ENCODE measurements at regions not wholly inside any gene's neighbourhood (a gene's known extent, or its start where the extent isn't known, plus 50 kb on each side); places are given as distances from the start of the nearest gene placed in this dataset.

DNA sequence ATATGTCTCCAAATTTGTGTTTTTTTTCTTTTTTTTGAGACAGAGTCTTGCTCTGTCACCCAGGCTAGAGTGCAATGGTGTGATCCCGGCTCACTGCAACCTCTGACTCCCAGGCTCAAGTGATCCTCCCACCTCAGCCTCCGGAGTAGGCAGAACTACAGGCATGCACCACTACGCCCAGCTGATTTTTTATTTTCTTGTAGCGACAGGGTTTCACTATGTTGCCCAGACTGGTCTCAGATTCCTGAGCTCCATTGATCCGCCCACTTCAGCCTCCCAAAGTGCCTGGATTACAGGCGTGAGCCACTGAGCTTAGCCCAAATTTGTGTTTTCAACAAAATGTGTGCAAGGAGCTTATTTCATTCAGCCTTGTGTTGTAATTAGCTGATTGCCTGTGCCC, 59.0 kb upstream of the IFFO2 start (continued):
- TF ChIP-seq YY1 (IDR thresholded peaks at IDR 0.05; ENCODE audit: extremely low read depth, insufficient replicate concordance, low read depth, low read length): no peak
- TF ChIP-seq FOSL1 (IDR thresholded peaks at IDR 0.05; ENCODE audit: low read depth): no peak
- no peak for TF ChIP-seq EZH2 (IDR thresholded peaks at IDR 0.05)
- TF ChIP-seq EZH2phosphoT487 (IDR thresholded peaks at IDR 0.05; ENCODE audit: borderline replicate concordance): no peak

- no TSS peak for BruUV-seq (replicated peaks)
- H3K9ac ChIP-seq (ENCODE audit: low read length): no peak overlapping the region
- no peaks in the 10 kb centered on the region for H4K20me1 ChIP-seq (ENCODE audit: insufficient read depth)
- H3K4me1 ChIP-seq (ENCODE audit: control insufficient read depth in 1 of 2, insufficient read depth in 2 of 2, low read length in 2 of 2): peaks cover 24 to 51% of the 10 kb centered on the region in 2 experiments
- H3K4me2 ChIP-seq (ENCODE audit: low read length): no peak overlapping the region
- H2AFZ ChIP-seq (ENCODE audit: low read depth, low read length, poor library complexity, severe bottlenecking): no peak overlapping the region
- TF ChIP-seq EGR1 (IDR thresholded peaks at IDR 0.05; ENCODE audit: low read depth): no peak
- TF ChIP-seq, protein P1, sequence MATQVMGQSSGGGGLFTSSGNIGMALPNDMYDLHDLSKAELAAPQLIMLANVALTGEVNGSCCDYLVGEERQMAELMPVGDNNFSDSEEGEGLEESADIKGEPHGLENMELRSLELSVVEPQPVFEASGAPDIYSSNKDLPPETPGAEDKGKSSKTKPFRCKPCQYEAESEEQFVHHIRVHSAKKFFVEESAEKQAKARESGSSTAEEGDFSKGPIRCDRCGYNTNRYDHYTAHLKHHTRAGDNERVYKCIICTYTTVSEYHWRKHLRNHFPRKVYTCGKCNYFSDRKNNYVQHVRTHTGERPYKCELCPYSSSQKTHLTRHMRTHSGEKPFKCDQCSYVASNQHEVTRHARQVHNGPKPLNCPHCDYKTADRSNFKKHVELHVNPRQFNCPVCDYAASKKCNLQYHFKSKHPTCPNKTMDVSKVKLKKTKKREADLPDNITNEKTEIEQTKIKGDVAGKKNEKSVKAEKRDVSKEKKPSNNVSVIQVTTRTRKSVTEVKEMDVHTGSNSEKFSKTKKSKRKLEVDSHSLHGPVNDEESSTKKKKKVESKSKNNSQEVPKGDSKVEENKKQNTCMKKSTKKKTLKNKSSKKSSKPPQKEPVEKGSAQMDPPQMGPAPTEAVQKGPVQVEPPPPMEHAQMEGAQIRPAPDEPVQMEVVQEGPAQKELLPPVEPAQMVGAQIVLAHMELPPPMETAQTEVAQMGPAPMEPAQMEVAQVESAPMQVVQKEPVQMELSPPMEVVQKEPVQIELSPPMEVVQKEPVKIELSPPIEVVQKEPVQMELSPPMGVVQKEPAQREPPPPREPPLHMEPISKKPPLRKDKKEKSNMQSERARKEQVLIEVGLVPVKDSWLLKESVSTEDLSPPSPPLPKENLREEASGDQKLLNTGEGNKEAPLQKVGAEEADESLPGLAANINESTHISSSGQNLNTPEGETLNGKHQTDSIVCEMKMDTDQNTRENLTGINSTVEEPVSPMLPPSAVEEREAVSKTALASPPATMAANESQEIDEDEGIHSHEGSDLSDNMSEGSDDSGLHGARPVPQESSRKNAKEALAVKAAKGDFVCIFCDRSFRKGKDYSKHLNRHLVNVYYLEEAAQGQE (IDR thresholded peaks at IDR 0.05; ENCODE audit: low read depth): no peak
- no peak for TF ChIP-seq SRF (IDR thresholded peaks at IDR 0.05; ENCODE audit: low read depth)
- TF ChIP-seq FOSL1 (IDR thresholded peaks at IDR 0.05; ENCODE audit: low read depth): no peak
- TF ChIP-seq, protein P2, sequence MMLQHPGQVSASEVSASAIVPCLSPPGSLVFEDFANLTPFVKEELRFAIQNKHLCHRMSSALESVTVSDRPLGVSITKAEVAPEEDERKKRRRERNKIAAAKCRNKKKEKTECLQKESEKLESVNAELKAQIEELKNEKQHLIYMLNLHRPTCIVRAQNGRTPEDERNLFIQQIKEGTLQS (IDR thresholded peaks at IDR 0.05): no peak
- no peak for TF ChIP-seq EZH2phosphoT487 (IDR thresholded peaks at IDR 0.05; ENCODE audit: borderline replicate concordance)
- no peak for TF ChIP-seq ELF1 (IDR thresholded peaks at IDR 0.05; ENCODE audit: borderline replicate concordance, low read depth)
- no peak for TF ChIP-seq TCF7L2 (IDR thresholded peaks at IDR 0.05; ENCODE audit: borderline replicate concordance, extremely low read depth, insufficient read depth, insufficient read length)
- TF ChIP-seq ZNF274 (IDR thresholded peaks at IDR 0.05; ENCODE audit: low read depth, low read length): no peak
- no peak for TF ChIP-seq ZFX (IDR thresholded peaks at IDR 0.05)
- no peak for TF ChIP-seq POLR2AphosphoS5 (IDR thresholded peaks at IDR 0.05; ENCODE audit: low read depth, low read length)
- TF ChIP-seq CBX3 (IDR thresholded peaks at IDR 0.05; ENCODE audit: low read depth): no peak
- TF ChIP-seq CEBPB (IDR thresholded peaks at IDR 0.05; ENCODE audit: low read depth): no peak
- no peak for TF ChIP-seq JUND (IDR thresholded peaks at IDR 0.05)
- TF ChIP-seq, protein P3, sequence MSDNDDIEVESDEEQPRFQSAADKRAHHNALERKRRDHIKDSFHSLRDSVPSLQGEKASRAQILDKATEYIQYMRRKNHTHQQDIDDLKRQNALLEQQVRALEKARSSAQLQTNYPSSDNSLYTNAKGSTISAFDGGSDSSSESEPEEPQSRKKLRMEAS (IDR thresholded peaks at IDR 0.05): no peak
- no peaks in the 10 kb centered on the region for H3K79me2 ChIP-seq (ENCODE audit: insufficient read depth, low read length)
- no peak for ATAC-seq
- ChIA-PET RAD21 (ENCODE audit: low non-redundant PET in 1 of 2, low total read pairs in 2 of 2, uncharacterized antibody in 2 of 2, unreplicated experiment in 2 of 2) (no interaction called here), POLR2A (no interaction called here), CTCF (no interaction called here)
- no peak overlapping the region for H3K27ac ChIP-seq (ENCODE audit: low read depth, low read length)
- no peaks in the 10 kb centered on the region for H3K9me3 ChIP-seq (ENCODE audit: control insufficient read depth in 1 of 2, insufficient read depth in 1 of 2, low read depth in 1 of 2, low read length in 2 of 2)
- H3K27me3 ChIP-seq (ENCODE audit: insufficient read depth, low read length): no peaks in the 10 kb centered on the region
- no peaks in the 10 kb centered on the region for H3K9me2 ChIP-seq (ENCODE audit: insufficient read depth)
- no peaks in the 10 kb centered on the region for H3K36me3 ChIP-seq (ENCODE audit: control insufficient read depth in 1 of 2, insufficient read depth in 2 of 2, low read length in 2 of 2)
- no peak for DNase-seq (ENCODE audit: low read depth, low spot score)
- intact Hi-C loops (cut with micrococcal nuclease): loop anchor here (5.0 kb wide), 1 partner anchor 112 kb away; the partner anchor contains the start of gene ALDH4A1
- H3K4me3 ChIP-seq (replicated peaks in 1 of 2; ENCODE audit: low read depth in 1 of 2, low read length in 2 of 2): no peak overlapping the region
Measured at GRCh38 chr1:19014765-19015164, 58.3 kb upstream of the IFFO2 start.

Measured in HCT116 (cell line).